Spleen (tissue), 11 donors: ENCODE measurements at regions not wholly inside any gene's neighbourhood (a gene's known extent, or its start where the extent isn't known, plus 50 kb on each side); places are given as distances from the start of the nearest gene placed in this dataset.
"Not testable (repeated sequence)": the region's sequence is repeated elsewhere in the genome, so short reads cannot be mapped to it uniquely, and the experiment has no call there.

Source experiments
- DNase-seq: peaks from one replicate; pipeline ENCODE4 v3.0.0-alpha.2; 2020
- H3K27ac ChIP-seq, 8 donors: fragments of 200-600 bp; sonication (generic) in 7 of 8; 1 replicate in 4 of 8; 2 replicates in 4 of 8; pipeline versions ENCODE4 v1.5.0 to v1.8.0; 2016 to 2021; ENCODE audit warnings: inconsistent platforms in 4 of 8, mild to moderate bottlenecking in 4 of 8, moderate library complexity in 1 of 8
- H3K27me3 ChIP-seq, 7 donors: fragments of 200-600 bp; sonication (generic) in 6 of 7; replicated peaks in 1 of 7; 1 replicate in 4 of 7; 2 replicates in 3 of 7; pipeline versions ENCODE4 v1.5.0 to v1.8.0; 2016 to 2021; ENCODE audit warnings: inconsistent platforms in 3 of 7, mild to moderate bottlenecking in 1 of 7
- H3K36me3 ChIP-seq, 6 donors: fragments of 200-600 bp; sonication (generic) in 5 of 6; 1 replicate in 4 of 6; 2 replicates in 2 of 6; pipeline versions ENCODE4 v1.5.0 to v1.8.0; 2016 to 2021; ENCODE audit warnings: inconsistent platforms in 2 of 6
- H3K4me1 ChIP-seq, 6 donors: fragments of 200-600 bp; sonication (generic) in 5 of 6; 1 replicate in 3 of 6; 2 replicates in 3 of 6; pipeline versions ENCODE4 v1.5.0 to v1.8.0; 2016 to 2021; ENCODE audit warnings: inconsistent platforms in 3 of 6
- H3K4me3 ChIP-seq, 8 donors: fragments of 200-600 bp; sonication (generic) in 7 of 8; 1 replicate in 4 of 8; 2 replicates in 4 of 8; pipeline versions ENCODE4 v1.5.0 to v1.8.0; 2016 to 2021; ENCODE audit warnings: inconsistent platforms in 4 of 8, mild to moderate bottlenecking in 4 of 8, moderate library complexity in 2 of 8
- H3K9me3 ChIP-seq, 8 donors: fragments of 200-600 bp; sonication (generic) in 7 of 8; 1 replicate in 4 of 8; 2 replicates in 4 of 8; pipeline versions ENCODE4 v1.5.0 to v1.8.0; 2016 to 2021; ENCODE audit warnings: inconsistent platforms in 4 of 8
- WGBS, 5 donors: extraction: QIAGEN DNeasy Blood & Tissue Kit in 3 of 5; methylation state at CpG; one replicate each; pipeline versions ENCODE4 v1.1.5 to v1.1.7; 2013 to 2018; 5-methylcytosine and 5-hydroxymethylcytosine counted together
- intact Hi-C: fragments of 100-400 bp; cut with DNase I; formaldehyde crosslinking; loops from one replicate; pipeline ENCODE4 v1.15.0; 2023; ENCODE audit warnings: low total_unique reads
- donor health status: healthy with polysubstance abuse.
- donor health status: DM: no; HTN: no; CAD: no; lungs with moderate emphysema.
- donor health status: DM: no; HTN: no; CAD: no.
- donor health status: Bipolar disorder and iron deficiency.
- donor health status: healthy.
- donor health status: DM: no; HTN: no; CAD: no.
- donor health status: DM: yes; HTN: yes; CAD: no.

- DNase-seq, H3K4me1 ChIP-seq, H3K27ac ChIP-seq, H3K27me3 ChIP-seq, H3K4me3 ChIP-seq, H3K9me3 ChIP-seq, intact Hi-C loops, H3K36me3 ChIP-seq: not testable (repeated sequence)
- no CpG with 5 or more reads among the region's 5 CpGs for WGBS, 5 donors
Measured at GRCh38 chr2:111282162-111282561, 161.4 kb downstream of the BCL2L11 start.

GRCh38 chr2:111287646-111288568, 167.2 kb downstream of the BCL2L11 start:
- 72 to 85% (median 73%) methylated on average over 6 to 7 of the region's 9 CpGs for WGBS, 5 donors
- intact Hi-C loops, H3K27ac ChIP-seq, H3K27me3 ChIP-seq, H3K36me3 ChIP-seq, H3K4me3 ChIP-seq, H3K4me1 ChIP-seq, DNase-seq, H3K9me3 ChIP-seq: not testable (repeated sequence)

- H3K27me3 ChIP-seq, H3K9me3 ChIP-seq, H3K36me3 ChIP-seq, intact Hi-C loops, H3K4me1 ChIP-seq, H3K4me3 ChIP-seq, H3K27ac ChIP-seq, DNase-seq: not testable (repeated sequence)
- WGBS, 5 donors, result 90 to 97% (median 96%) methylated on average over 9 to 10 of the region's 11 CpGs
Measured at GRCh38 chr2:111290370-111290769, 169.7 kb downstream of the BCL2L11 start.

- DNase-seq, H3K27me3 ChIP-seq, intact Hi-C loops, H3K27ac ChIP-seq, H3K36me3 ChIP-seq, H3K4me3 ChIP-seq, H3K9me3 ChIP-seq, H3K4me1 ChIP-seq: not testable (repeated sequence)
- WGBS, 5 donors, result 78 to 92% (median 86%) methylated on average over 2 to 6 of the region's 6 CpGs
Measured at GRCh38 chr2:111291566-111291965, 170.9 kb downstream of the BCL2L11 start.

- H3K4me1 ChIP-seq, H3K36me3 ChIP-seq, H3K27me3 ChIP-seq, H3K4me3 ChIP-seq, intact Hi-C loops, H3K27ac ChIP-seq, DNase-seq, H3K9me3 ChIP-seq: not testable (repeated sequence)
- WGBS, 5 donors, result 70 to 83% (median 76%) methylated on average over 6 to 7 of the region's 10 CpGs
Measured at GRCh38 chr2:111292232-111292968, 171.7 kb downstream of the BCL2L11 start.

- H3K27ac ChIP-seq, intact Hi-C loops, H3K4me1 ChIP-seq, H3K27me3 ChIP-seq, H3K36me3 ChIP-seq, H3K4me3 ChIP-seq, H3K9me3 ChIP-seq, DNase-seq: not testable (repeated sequence)
- 88 to 97% (median 91%) methylated on average over 2 to 3 of the region's 7 CpGs; no CpG with 5 or more reads in 2 of the 5 donors for WGBS, 5 donors
Measured at GRCh38 chr2:111294699-111295098, 174.0 kb downstream of the BCL2L11 start.

- WGBS, 5 donors, result 86 to 98% (median 93%) methylated on average over 4 to 6 of the region's 6 CpGs
- not testable (repeated sequence) for H3K4me1 ChIP-seq
Measured at GRCh38 chr2:111296122-111296804, 175.5 kb downstream of the BCL2L11 start.

GRCh38 chr2:111297128-111297527, 176.4 kb downstream of the BCL2L11 start:
- H3K4me3 ChIP-seq, result not testable (repeated sequence)

More at GRCh38 chr2:111296122-111296804, 175.5 kb downstream of the BCL2L11 start:
- H3K9me3 ChIP-seq, H3K4me3 ChIP-seq, H3K27ac ChIP-seq, H3K36me3 ChIP-seq, DNase-seq, H3K27me3 ChIP-seq, intact Hi-C loops: not testable (repeated sequence)

GRCh38 chr2:111298927-111299326, 178.2 kb downstream of the BCL2L11 start:
- intact Hi-C loops, DNase-seq: not testable (repeated sequence)
- WGBS, 5 donors, result 93 to 100% (median 97%) methylated on average over 3 of the region's 3 CpGs; no CpG with 5 or more reads in 1 of the 5 donors

More at GRCh38 chr2:111297128-111297527, 176.4 kb downstream of the BCL2L11 start:
- intact Hi-C loops, H3K36me3 ChIP-seq, H3K4me1 ChIP-seq, DNase-seq, H3K27ac ChIP-seq, H3K9me3 ChIP-seq, H3K27me3 ChIP-seq: not testable (repeated sequence)

GRCh38 chr2:111299635-111300034, 178.9 kb downstream of the BCL2L11 start:
- H3K36me3 ChIP-seq, intact Hi-C loops, DNase-seq, H3K27me3 ChIP-seq, H3K4me3 ChIP-seq, H3K4me1 ChIP-seq, H3K27ac ChIP-seq, H3K9me3 ChIP-seq: not testable (repeated sequence)
- WGBS, 5 donors, result 89 to 100% (median 100%) methylated on average over 2 of the region's 2 CpGs

More at GRCh38 chr2:111298927-111299326, 178.2 kb downstream of the BCL2L11 start:
- H3K27me3 ChIP-seq, H3K27ac ChIP-seq, H3K4me1 ChIP-seq, H3K4me3 ChIP-seq, H3K9me3 ChIP-seq, H3K36me3 ChIP-seq: not testable (repeated sequence)
